Fibroblast of lung (primary cell): ENCODE measurements at regions not wholly inside any gene's neighbourhood (a gene's known extent, or its start where the extent isn't known, plus 50 kb on each side); places are given as distances from the start of the nearest gene placed in this dataset.

ENCODE experiments used
- DNase-seq, 2 donors: peaks; one replicate each; pipeline versions ENCODE4 v3.0.0 to v3.0.0-alpha.2; 2010; ENCODE audit warnings: low read depth in 2 of 2
- H2AFZ ChIP-seq: 2 replicates; pipeline ENCODE4 v1.5.1; 2012; ENCODE audit warnings: low read length, control low read depth, inconsistent platforms
- H3K27ac ChIP-seq: 2 replicates; pipeline ENCODE4 v1.5.1; 2011; ENCODE audit warnings: low read length, control low read depth; ENCODE audit not compliant: insufficient read depth
- H3K27me3 ChIP-seq: 2 replicates; pipeline ENCODE4 v1.5.1; 2011; ENCODE audit warnings: mild to moderate bottlenecking, low read length; ENCODE audit not compliant: control insufficient read depth, insufficient read depth
- H3K36me3 ChIP-seq: 2 replicates; pipeline ENCODE4 v1.5.1; 2011; ENCODE audit warnings: low read length; ENCODE audit not compliant: control insufficient read depth, insufficient read depth
- H3K4me1 ChIP-seq: 2 replicates; pipeline ENCODE4 v1.5.1; 2011; ENCODE audit warnings: low read length; ENCODE audit not compliant: control insufficient read depth, insufficient read depth; ENCODE audit errors: extremely low read depth
- H3K4me2 ChIP-seq: 2 replicates; pipeline ENCODE4 v1.5.1; 2011; ENCODE audit warnings: low read length, control low read depth; ENCODE audit not compliant: insufficient read depth; ENCODE audit errors: extremely low read depth
- H3K4me3 ChIP-seq, 4 experiments: fragments of 200-600 bp in 1 of 4; sonication (generic) in 1 of 4; replicated peaks in 1 of 4; 2 replicates each; pipeline ENCODE4 v1.5.1; 2011 to 2016; ENCODE audit warnings: low read length in 4 of 4, low read depth in 3 of 4, mild to moderate bottlenecking in 3 of 4, control low read depth in 2 of 4, inconsistent platforms in 1 of 4, mixed read lengths in 1 of 4; ENCODE audit not compliant: insufficient read depth in 1 of 4; ENCODE audit errors: control extremely low read depth in 1 of 4
- H3K79me2 ChIP-seq: 2 replicates; pipeline ENCODE4 v1.5.1; 2012; ENCODE audit warnings: mild to moderate bottlenecking, low read length, inconsistent platforms; ENCODE audit not compliant: control insufficient read depth, insufficient read depth
- H3K9ac ChIP-seq: 2 replicates; pipeline ENCODE4 v1.5.1; 2011; ENCODE audit warnings: mild to moderate bottlenecking, low read length, control low read depth; ENCODE audit not compliant: insufficient read depth
- H3K9me3 ChIP-seq: 2 replicates; pipeline ENCODE4 v1.5.1; 2012; ENCODE audit warnings: low read depth, low read length; ENCODE audit not compliant: control insufficient read depth, insufficient read depth
- H4K20me1 ChIP-seq: 2 replicates; pipeline ENCODE4 v1.5.1; 2011; ENCODE audit warnings: low read length; ENCODE audit not compliant: control insufficient read depth, insufficient read depth; ENCODE audit errors: extremely low read depth
- EZH2 ChIP-seq: IDR thresholded peaks from 2 replicates; pipeline ENCODE4 v1.5.1; 2012; ENCODE audit warnings: low read length, control low read depth, mild to moderate bottlenecking; ENCODE audit errors: missing control alignments
- TF ChIP-seq, protein P1 (sequence below), 2 donors: IDR thresholded peaks in 1 of 2; conservative IDR thresholded peaks in 1 of 2; 1 replicate in 1 of 2; 2 replicates in 1 of 2; pipeline ENCODE4 v1.5.1; 2011 to 2012; ENCODE audit warnings: low read length in 2 of 2, control low read depth in 1 of 2, inconsistent platforms in 1 of 2, low read depth in 1 of 2, mild to moderate bottlenecking in 1 of 2

DNA sequence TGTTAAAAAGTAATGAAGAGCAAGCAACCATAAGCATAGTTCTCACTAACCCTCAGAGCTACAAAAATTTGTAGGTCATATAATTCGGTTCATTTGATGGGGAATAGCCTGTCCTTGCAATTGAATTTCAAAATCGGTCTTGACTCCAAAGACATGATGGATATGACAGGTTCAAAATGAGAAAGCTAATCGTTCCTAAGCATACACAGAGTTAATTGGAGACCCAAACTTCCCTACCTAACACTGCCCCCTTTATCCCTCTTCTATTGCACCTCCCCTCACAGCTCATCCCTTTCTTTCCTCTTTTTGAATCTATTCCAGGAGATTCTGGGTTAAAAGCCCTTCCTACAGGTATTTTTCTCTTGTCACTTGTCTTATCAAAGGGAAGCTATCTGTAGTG lies 390.0 kb upstream of the PTBP2 start:
- TF ChIP-seq EZH2 = no peak
- TF ChIP-seq, protein P1, sequence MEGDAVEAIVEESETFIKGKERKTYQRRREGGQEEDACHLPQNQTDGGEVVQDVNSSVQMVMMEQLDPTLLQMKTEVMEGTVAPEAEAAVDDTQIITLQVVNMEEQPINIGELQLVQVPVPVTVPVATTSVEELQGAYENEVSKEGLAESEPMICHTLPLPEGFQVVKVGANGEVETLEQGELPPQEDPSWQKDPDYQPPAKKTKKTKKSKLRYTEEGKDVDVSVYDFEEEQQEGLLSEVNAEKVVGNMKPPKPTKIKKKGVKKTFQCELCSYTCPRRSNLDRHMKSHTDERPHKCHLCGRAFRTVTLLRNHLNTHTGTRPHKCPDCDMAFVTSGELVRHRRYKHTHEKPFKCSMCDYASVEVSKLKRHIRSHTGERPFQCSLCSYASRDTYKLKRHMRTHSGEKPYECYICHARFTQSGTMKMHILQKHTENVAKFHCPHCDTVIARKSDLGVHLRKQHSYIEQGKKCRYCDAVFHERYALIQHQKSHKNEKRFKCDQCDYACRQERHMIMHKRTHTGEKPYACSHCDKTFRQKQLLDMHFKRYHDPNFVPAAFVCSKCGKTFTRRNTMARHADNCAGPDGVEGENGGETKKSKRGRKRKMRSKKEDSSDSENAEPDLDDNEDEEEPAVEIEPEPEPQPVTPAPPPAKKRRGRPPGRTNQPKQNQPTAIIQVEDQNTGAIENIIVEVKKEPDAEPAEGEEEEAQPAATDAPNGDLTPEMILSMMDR (conservative IDR thresholded peaks at IDR 0.05 in 1 of 2, IDR thresholded peaks at IDR 0.05 in 1 of 2; ENCODE audit: low read depth in 1 of 2, low read length in 2 of 2) = no peak
- no peaks in the 10 kb centered on the region for H3K36me3 ChIP-seq
- no peaks in the 10 kb centered on the region for H4K20me1 ChIP-seq
- no peaks in the 10 kb centered on the region for H3K79me2 ChIP-seq
- H3K9ac ChIP-seq = no peak overlapping the region
- H3K4me1 ChIP-seq = no peaks in the 10 kb centered on the region
- H3K4me3 ChIP-seq = no peak overlapping the region
- no peaks in the 10 kb centered on the region for H3K27me3 ChIP-seq
- no peak overlapping the region for H2AFZ ChIP-seq
- no peaks in the 10 kb centered on the region for H3K9me3 ChIP-seq
- no peak overlapping the region for H3K4me2 ChIP-seq
- no peak for DNase-seq
- H3K27ac ChIP-seq = no peak overlapping the region

DNA sequence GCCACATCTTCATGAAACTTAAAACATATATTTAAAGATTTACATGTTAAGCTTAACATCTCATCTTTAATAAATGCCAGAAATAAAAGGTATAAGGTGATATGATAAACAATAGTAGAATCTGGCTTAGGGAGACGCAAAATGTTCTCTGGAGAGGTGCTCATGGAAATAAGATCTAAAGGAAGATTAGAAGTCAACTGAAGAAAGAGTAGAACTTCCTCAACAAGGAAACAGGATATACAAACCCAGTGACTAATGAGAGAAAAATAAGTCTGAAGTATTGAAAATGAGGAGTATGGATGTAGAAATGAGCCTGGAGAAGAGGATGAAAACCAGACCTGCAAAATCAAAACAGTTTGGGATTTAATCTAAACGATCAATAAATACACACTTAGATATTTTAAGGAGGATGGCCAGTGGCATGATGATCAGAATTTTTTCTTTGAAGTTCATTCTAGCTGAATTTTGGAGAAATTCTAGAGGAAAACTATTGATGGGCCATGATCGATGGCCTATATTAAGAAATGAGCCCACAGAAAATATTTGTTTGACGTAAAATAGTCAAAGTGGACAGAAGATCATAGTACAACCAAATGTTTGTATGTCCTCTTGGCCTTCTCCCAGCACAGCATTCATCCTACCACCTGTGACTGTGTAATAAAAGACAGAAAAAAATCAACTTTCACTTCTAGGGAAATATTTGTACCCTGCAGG lies 387.9 kb upstream of the PTBP2 start:
- Histone ChIP-seq H3K4me2 (no peak overlapping the region), H4K20me1 (no peaks in the 10 kb centered on the region)

DNA sequence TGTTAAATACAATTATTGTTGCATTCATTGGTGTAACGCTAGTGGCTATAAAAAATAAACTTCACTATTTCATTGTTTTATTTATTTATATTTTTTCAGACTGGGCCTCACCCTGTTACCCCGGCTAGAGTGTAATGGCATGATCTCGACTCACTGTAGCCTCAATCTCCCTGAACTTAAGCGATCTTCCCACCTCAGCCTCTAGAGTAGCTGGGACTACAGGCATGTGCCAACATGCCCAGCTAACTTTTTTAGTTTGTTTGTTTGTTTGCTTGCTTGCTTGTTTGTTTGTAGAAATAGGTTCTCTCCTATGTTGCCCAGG lies 387.4 kb upstream of the PTBP2 start:
- no peak for DNase-seq
- Histone ChIP-seq H3K4me3 (no peak overlapping the region), H3K4me2 (no peak overlapping the region), H2AFZ (no peak overlapping the region), H3K9ac (no peak overlapping the region), H3K4me1 (no peaks in the 10 kb centered on the region), H3K27ac (no peak overlapping the region), H3K79me2 (no peaks in the 10 kb centered on the region), H4K20me1 (no peaks in the 10 kb centered on the region), H3K27me3 (no peaks in the 10 kb centered on the region), H3K36me3 (no peaks in the 10 kb centered on the region), H3K9me3 (no peaks in the 10 kb centered on the region)
- TF ChIP-seq EZH2 = no peak
- TF ChIP-seq, protein P1 (conservative IDR thresholded peaks at IDR 0.05 in 1 of 2, IDR thresholded peaks at IDR 0.05 in 1 of 2; ENCODE audit: low read depth in 1 of 2, low read length in 2 of 2) = no peak

More for the DNA sequence above, 387.9 kb upstream of the PTBP2 start:
- H3K27me3 ChIP-seq = no peaks in the 10 kb centered on the region
- no peak overlapping the region for H2AFZ ChIP-seq
- no peaks in the 10 kb centered on the region for H3K4me1 ChIP-seq
- no peak overlapping the region for H3K27ac ChIP-seq
- TF ChIP-seq EZH2 = no peak
- TF ChIP-seq, protein P1 (conservative IDR thresholded peaks at IDR 0.05 in 1 of 2, IDR thresholded peaks at IDR 0.05 in 1 of 2; ENCODE audit: low read depth in 1 of 2, low read length in 2 of 2) = no peak
- no peak for DNase-seq
- no peaks in the 10 kb centered on the region for H3K9me3 ChIP-seq
- H3K9ac ChIP-seq = no peak overlapping the region
- no peaks in the 10 kb centered on the region for H3K36me3 ChIP-seq
- H3K4me3 ChIP-seq = no peak overlapping the region
- no peaks in the 10 kb centered on the region for H3K79me2 ChIP-seq
